Trophoblast cell (in vitro differentiated cells and primary cell): ENCODE measurements at regions not wholly inside any gene's neighbourhood (a gene's known extent, or its start where the extent isn't known, plus 50 kb on each side); places are given as distances from the start of the nearest gene placed in this dataset.

ENCODE experiments used
- DNase-seq, 2 donors: peaks; one replicate each; pipeline ENCODE4 v3.0.0-alpha.2; 2016
- H2AFZ ChIP-seq: 2 replicates; pipeline ENCODE4 v1.6.1; 2013; ENCODE audit warnings: low read length, moderate library complexity, mild to moderate bottlenecking; ENCODE audit not compliant: insufficient read depth, poor library complexity
- H2AK5ac ChIP-seq: 2 replicates; pipeline ENCODE4 v1.6.1; 2013; ENCODE audit warnings: mild to moderate bottlenecking, low read length
- H2BK120ac ChIP-seq: 2 replicates; pipeline ENCODE4 v1.6.1; 2013; ENCODE audit warnings: low read length, mild to moderate bottlenecking, moderate library complexity; ENCODE audit not compliant: insufficient read depth, poor library complexity
- H2BK12ac ChIP-seq: 2 replicates; pipeline ENCODE4 v1.6.1; 2013; ENCODE audit warnings: mild to moderate bottlenecking, low read length, moderate library complexity
- H2BK5ac ChIP-seq: 2 replicates; pipeline ENCODE4 v1.6.1; 2013; ENCODE audit warnings: low read length, low read depth, moderate library complexity, mild to moderate bottlenecking; ENCODE audit not compliant: poor library complexity
- H3K14ac ChIP-seq: 2 replicates; pipeline ENCODE4 v1.6.1; 2013; ENCODE audit warnings: mild to moderate bottlenecking, low read length
- H3K18ac ChIP-seq: 2 replicates; pipeline ENCODE4 v1.6.1; 2013; ENCODE audit warnings: mild to moderate bottlenecking, low read length
- H3K23ac ChIP-seq: 2 replicates; pipeline ENCODE4 v1.6.1; 2013; ENCODE audit warnings: low read length
- H3K27ac ChIP-seq: 2 replicates; pipeline ENCODE4 v1.5.1; 2013; ENCODE audit warnings: low read depth, mild to moderate bottlenecking, inconsistent platforms, low read length, moderate library complexity
- H3K27me3 ChIP-seq: 2 replicates; pipeline ENCODE4 v1.6.1; 2013; ENCODE audit warnings: inconsistent platforms, mild to moderate bottlenecking, low read length, moderate library complexity; ENCODE audit not compliant: insufficient read depth
- H3K36me3 ChIP-seq, 2 experiments: 1 replicate in 1 of 2; 2 replicates in 1 of 2; pipeline ENCODE4 v1.6.1; 2013; ENCODE audit warnings: low read length in 2 of 2, mild to moderate bottlenecking in 2 of 2, moderate library complexity in 1 of 2; ENCODE audit not compliant: insufficient read depth in 2 of 2, control insufficient read depth in 1 of 2
- H3K4ac ChIP-seq: 2 replicates; pipeline ENCODE4 v1.6.1; 2013; ENCODE audit warnings: low read depth, mild to moderate bottlenecking, low read length, moderate library complexity
- H3K4me1 ChIP-seq, 2 experiments: 1 replicate in 1 of 2; 2 replicates in 1 of 2; pipeline ENCODE4 v1.6.1; 2013; ENCODE audit warnings: low read length in 2 of 2, mild to moderate bottlenecking in 2 of 2, moderate library complexity in 1 of 2; ENCODE audit not compliant: insufficient read depth in 2 of 2, control insufficient read depth in 1 of 2
- H3K4me2 ChIP-seq: 2 replicates; pipeline ENCODE4 v1.6.1; 2013; ENCODE audit warnings: inconsistent platforms, mild to moderate bottlenecking, low read length, moderate library complexity
- H3K4me3 ChIP-seq: 2 replicates; pipeline ENCODE4 v1.5.1; 2013; ENCODE audit warnings: mild to moderate bottlenecking, low read depth, low read length, inconsistent platforms
- H3K79me1 ChIP-seq: one replicate; pipeline ENCODE4 v1.6.1; 2013; ENCODE audit warnings: low read length
- H3K79me2 ChIP-seq: 2 replicates; pipeline ENCODE4 v1.6.1; 2013; ENCODE audit warnings: low read length, mild to moderate bottlenecking; ENCODE audit not compliant: control insufficient read depth, insufficient read depth, poor library complexity
- H3K9ac ChIP-seq: 2 replicates; pipeline ENCODE4 v1.6.1; 2013; ENCODE audit warnings: mild to moderate bottlenecking, low read length
- H3K9me3 ChIP-seq: 2 replicates; pipeline ENCODE4 v1.6.1; 2013; ENCODE audit warnings: low read depth, mild to moderate bottlenecking, control low read depth, inconsistent platforms, low read length; ENCODE audit not compliant: insufficient read depth
- H4K12ac ChIP-seq: 2 replicates; pipeline ENCODE4 v1.6.1; 2013; ENCODE audit warnings: low read depth, mild to moderate bottlenecking, low read length, moderate library complexity
- H4K8ac ChIP-seq: 2 replicates; pipeline ENCODE4 v1.6.1; 2013; ENCODE audit warnings: low read depth, mild to moderate bottlenecking, low read length, moderate library complexity
- H4K91ac ChIP-seq: one replicate; pipeline ENCODE4 v1.6.1; 2013; ENCODE audit warnings: low read depth, mild to moderate bottlenecking, low read length, moderate library complexity
- WGBS: extraction: QIAGEN DNeasy Blood & Tissue Kit; methylation state at CpG from one replicate; pipeline ENCODE4 v1.1.7; 2013; ENCODE audit warnings: missing lambda C conversion rate; ENCODE audit not compliant: insufficient read length, insufficient coverage; ENCODE audit errors: extremely low coverage; 5-methylcytosine and 5-hydroxymethylcytosine counted together

DNA sequence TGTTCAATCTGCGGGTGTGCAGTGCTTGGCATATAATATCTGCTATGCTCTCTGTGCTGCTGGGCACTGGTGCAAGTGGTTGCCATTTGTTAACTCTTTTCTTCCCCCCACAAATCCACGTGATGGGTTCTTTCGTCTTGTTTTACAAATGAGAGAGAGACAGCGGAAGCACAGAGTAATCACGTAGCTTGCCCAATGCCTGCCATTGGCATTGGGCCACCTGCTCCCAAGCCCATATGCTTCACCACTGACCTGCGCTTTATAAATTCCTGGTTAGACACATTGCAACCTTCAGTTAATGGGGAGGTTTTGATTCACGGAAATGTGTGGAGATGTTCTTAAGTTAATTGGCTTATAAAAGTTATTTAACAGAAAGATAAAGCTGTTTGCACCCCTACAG lies 194.8 kb upstream of the ADAMTS16 start:
- H4K8ac ChIP-seq, result no peak overlapping the region
- H3K27ac ChIP-seq, result no peak overlapping the region
- H4K12ac ChIP-seq, result no peak overlapping the region
- no peaks in the 10 kb centered on the region for H3K36me3 ChIP-seq
- H3K18ac ChIP-seq, result no peak overlapping the region
- H2BK12ac ChIP-seq, result no peak overlapping the region
- no peak overlapping the region for H3K4me3 ChIP-seq
- no peak overlapping the region for H3K9ac ChIP-seq
- H2AK5ac ChIP-seq, result no peak overlapping the region
- DNase-seq, result no peak
- H2AFZ ChIP-seq, result no peak overlapping the region
- H3K23ac ChIP-seq, result no peak overlapping the region
- no peak overlapping the region for H4K91ac ChIP-seq
- no CpG with 5 or more reads among the region's 7 CpGs for WGBS
- H3K79me1 ChIP-seq, result no peaks in the 10 kb centered on the region
- no peaks in the 10 kb centered on the region for H3K79me2 ChIP-seq
- H3K4me2 ChIP-seq, result no peak overlapping the region
- no peak overlapping the region for H2BK120ac ChIP-seq
- H3K14ac ChIP-seq, result no peak overlapping the region
- H3K4ac ChIP-seq, result no peak overlapping the region
- H3K4me1 ChIP-seq, result no peaks in the 10 kb centered on the region
- no peaks in the 10 kb centered on the region for H3K27me3 ChIP-seq
- H2BK5ac ChIP-seq, result no peak overlapping the region
- no peaks in the 10 kb centered on the region for H3K9me3 ChIP-seq

GRCh38 chr5:4947106-4947505 lies 193.0 kb upstream of the ADAMTS16 start:
- Histone ChIP-seq H3K18ac (no peak overlapping the region), H3K27me3 (no peaks in the 10 kb centered on the region), H3K9ac (no peak overlapping the region), H3K4me2 (no peak overlapping the region), H2AK5ac (no peak overlapping the region), H3K4me3 (no peak overlapping the region), H4K12ac (no peak overlapping the region), H4K91ac (no peak overlapping the region), H3K23ac (no peak overlapping the region), H2AFZ (no peak overlapping the region), H2BK5ac (no peak overlapping the region), H3K79me1 (no peaks in the 10 kb centered on the region), H3K9me3 (no peaks in the 10 kb centered on the region), H4K8ac (no peak overlapping the region), H2BK120ac (no peak overlapping the region), H3K14ac (no peak overlapping the region), H3K36me3 (no peaks in the 10 kb centered on the region), H3K4me1 (no peaks in the 10 kb centered on the region), H3K79me2 (no peaks in the 10 kb centered on the region), H2BK12ac (no peak overlapping the region), H3K4ac (no peak overlapping the region), H3K27ac (no peak overlapping the region)
- DNase-seq, result no peak
- WGBS, result no CpG with 5 or more reads among the region's 1 CpG

- Histone ChIP-seq H2AFZ (no peak overlapping the region), H4K8ac (no peak overlapping the region), H2BK120ac (no peak overlapping the region), H3K4me2 (no peak overlapping the region), H3K23ac (no peak overlapping the region), H3K18ac (no peak overlapping the region), H3K79me2 (no peaks in the 10 kb centered on the region), H4K91ac (no peak overlapping the region), H3K27ac (no peak overlapping the region), H3K4ac (no peak overlapping the region), H3K9ac (no peak overlapping the region), H3K79me1 (no peaks in the 10 kb centered on the region), H3K27me3 (no peaks in the 10 kb centered on the region), H3K14ac (no peak overlapping the region), H2AK5ac (no peak overlapping the region), H4K12ac (no peak overlapping the region), H3K9me3 (no peaks in the 10 kb centered on the region), H3K4me1 (no peaks in the 10 kb centered on the region), H2BK12ac (no peak overlapping the region), H2BK5ac (no peak overlapping the region), H3K36me3 (no peaks in the 10 kb centered on the region), H3K4me3 (no peak overlapping the region)
- no peak for DNase-seq
- no CpG with 5 or more reads among the region's 9 CpGs for WGBS
Measured at GRCh38 chr5:4947893-4948536, 192.1 kb upstream of the ADAMTS16 start.

GRCh38 chr5:4949108-4949507 lies 191.0 kb upstream of the ADAMTS16 start:
- Histone ChIP-seq H3K27me3 (no peaks in the 10 kb centered on the region), H3K4ac (no peak overlapping the region), H3K27ac (no peak overlapping the region), H3K9me3 (no peaks in the 10 kb centered on the region), H2AK5ac (no peak overlapping the region), H3K36me3 (no peaks in the 10 kb centered on the region), H3K9ac (no peak overlapping the region), H2BK12ac (no peak overlapping the region), H3K14ac (no peak overlapping the region), H3K4me1 (no peaks in the 10 kb centered on the region), H3K79me1 (no peaks in the 10 kb centered on the region), H3K79me2 (no peaks in the 10 kb centered on the region), H2BK120ac (no peak overlapping the region), H3K4me2 (no peak overlapping the region), H3K23ac (no peak overlapping the region), H2AFZ (no peak overlapping the region), H4K8ac (no peak overlapping the region), H4K12ac (no peak overlapping the region), H4K91ac (no peak overlapping the region), H3K4me3 (no peak overlapping the region), H3K18ac (no peak overlapping the region), H2BK5ac (no peak overlapping the region)
- DNase-seq, result no peak
- no CpG with 5 or more reads among the region's 6 CpGs for WGBS
